GM23338 (cell line): ENCODE measurements at regions not wholly inside any gene's neighbourhood (a gene's known extent, or its start where the extent isn't known, plus 50 kb on each side); places are given as distances from the start of the nearest gene placed in this dataset.

ENCODE experiments used
- ATAC-seq: fragments of 200-7000 bp; cut with Tn5 transposase; 3 replicates; pipeline ENCODE4 v1.9.1; 2020
- DNase-seq: peaks from one replicate; pipeline ENCODE4 v3.0.0-alpha.2; 2015; ENCODE audit warnings: low spot score
- H2AFZ ChIP-seq: fragments of 200-600 bp; sonication (generic); 2 replicates; pipeline ENCODE4 v1.8.0; 2016; ENCODE audit warnings: antibody characterized with exemption, mild to moderate bottlenecking, moderate library complexity
- H3F3A ChIP-seq: fragments of 200-600 bp; sonication (generic); replicated peaks from 2 replicates; pipeline ENCODE4 v1.8.0; 2017; ENCODE audit warnings: antibody characterized with exemption, mixed run types, low read depth
- H3K27ac ChIP-seq: fragments of 200-600 bp; sonication (generic); 2 replicates; pipeline ENCODE4 v1.6.1; 2016; ENCODE audit warnings: low read depth
- H3K27me3 ChIP-seq: fragments of 200-600 bp; sonication (generic); 2 replicates; pipeline ENCODE4 v1.8.0; 2016; ENCODE audit warnings: mild to moderate bottlenecking, mixed run types, moderate library complexity; ENCODE audit not compliant: insufficient read depth
- H3K36me3 ChIP-seq: fragments of 200-600 bp; sonication (generic); 2 replicates; pipeline ENCODE4 v1.8.0; 2016; ENCODE audit warnings: mild to moderate bottlenecking; ENCODE audit not compliant: insufficient read depth
- H3K4me1 ChIP-seq: fragments of 200-600 bp; sonication (generic); 2 replicates; pipeline ENCODE4 v1.8.0; 2016; ENCODE audit warnings: mild to moderate bottlenecking, moderate library complexity; ENCODE audit not compliant: insufficient read depth
- H3K4me2 ChIP-seq: fragments of 200-600 bp; sonication (generic); 2 replicates; pipeline ENCODE4 v1.7.1; 2017; ENCODE audit warnings: mixed run types
- H3K4me3 ChIP-seq: fragments of 200-600 bp; sonication (generic); 2 replicates; pipeline ENCODE4 v1.6.1; 2016; ENCODE audit warnings: mixed run types
- H3K79me2 ChIP-seq: fragments of 200-600 bp; sonication (generic); replicated peaks from 2 replicates; pipeline ENCODE4 v1.8.0; 2017; ENCODE audit warnings: mild to moderate bottlenecking; ENCODE audit not compliant: insufficient read depth
- H3K9me2 ChIP-seq: fragments of 200-600 bp; sonication (generic); 2 replicates; pipeline ENCODE4 v1.8.0; 2017; ENCODE audit not compliant: insufficient read depth
- H4K20me1 ChIP-seq: fragments of 200-600 bp; sonication (generic); replicated peaks from 2 replicates; pipeline ENCODE4 v1.8.0; 2017; ENCODE audit warnings: mild to moderate bottlenecking; ENCODE audit not compliant: insufficient read depth
- H3K27ac Mint-ChIP-seq: 2 replicates; pipeline ENCODE4 v1.8.0; 2020; ENCODE audit warnings: inconsistent platforms, mild to moderate bottlenecking, moderate library complexity, mixed read lengths
- H3K27me3 Mint-ChIP-seq: 3 replicates; pipeline ENCODE4 v1.8.0; 2022; ENCODE audit warnings: low read depth, mild to moderate bottlenecking, moderate library complexity, mixed read lengths, inconsistent platforms; ENCODE audit not compliant: insufficient read depth, poor library complexity
- H3K36me3 Mint-ChIP-seq: 3 replicates; pipeline ENCODE4 v1.8.0; 2021; ENCODE audit warnings: low read depth, mild to moderate bottlenecking, inconsistent platforms, moderate library complexity, mixed read lengths
- H3K4me1 Mint-ChIP-seq: 3 replicates; pipeline ENCODE4 v1.8.0; 2020; ENCODE audit warnings: mild to moderate bottlenecking, inconsistent platforms, mixed read lengths
- H3K4me3 Mint-ChIP-seq: 3 replicates; pipeline ENCODE4 v1.8.0; 2021; ENCODE audit warnings: moderate library complexity, mild to moderate bottlenecking, inconsistent platforms, mixed read lengths
- H3K9me3 Mint-ChIP-seq: 3 replicates; pipeline ENCODE4 v1.8.0; 2020; ENCODE audit warnings: moderate library complexity, mild to moderate bottlenecking, inconsistent platforms, mixed read lengths
- CREB1 ChIP-seq: fragments of 250-450 bp; sonication (Bioruptor Pico); IDR thresholded peaks from 2 replicates; pipeline ENCODE4 v1.5.0; 2020; ENCODE audit warnings: low read depth, mild to moderate bottlenecking, moderate library complexity
- CTCF ChIP-seq, 2 experiments: fragments of 200-600 bp in 1 of 2; sonication (generic) in 1 of 2; conservative IDR thresholded peaks; 2 replicates each; pipeline versions ENCODE4 v1.5.1 to v1.6.1; 2016 to 2017; ENCODE audit warnings: antibody characterized with exemption in 2 of 2, low read depth in 2 of 2, mild to moderate bottlenecking in 2 of 2, moderate library complexity in 1 of 2
- ETS1 ChIP-seq: IDR thresholded peaks from 2 replicates; pipeline ENCODE4 v1.6.1; 2016; ENCODE audit warnings: antibody characterized with exemption
- EZH2phosphoT487 ChIP-seq: fragments of 200-600 bp; sonication (generic); IDR thresholded peaks from one replicate; pipeline ENCODE4 v1.8.1; 2018; ENCODE audit warnings: antibody characterized with exemption; ENCODE audit not compliant: unreplicated experiment
- NANOG ChIP-seq: IDR thresholded peaks from 2 replicates; pipeline ENCODE4 v1.6.1; 2016; ENCODE audit warnings: antibody characterized with exemption, borderline replicate concordance
- POLR2AphosphoS5 ChIP-seq: IDR thresholded peaks from 2 replicates; pipeline ENCODE4 v1.6.1; 2016; ENCODE audit warnings: antibody characterized with exemption, low read depth
- REST ChIP-seq: IDR thresholded peaks from one replicate; pipeline ENCODE4 v1.6.1; 2018; ENCODE audit warnings: antibody characterized with exemption; ENCODE audit not compliant: unreplicated experiment
- STAT1 ChIP-seq: IDR thresholded peaks from one replicate; pipeline ENCODE4 v1.6.1; 2016; ENCODE audit warnings: antibody characterized with exemption; ENCODE audit not compliant: unreplicated experiment
- ZNF114 ChIP-seq: fragments of 250-450 bp; sonication (Bioruptor Pico); IDR thresholded peaks from 2 replicates; pipeline ENCODE4 v1.5.0; 2020; ENCODE audit warnings: mild to moderate bottlenecking, moderate library complexity
- ZNF331 ChIP-seq: fragments of 250-450 bp; sonication (Bioruptor Pico); IDR thresholded peaks from 2 replicates; pipeline ENCODE4 v1.5.0; 2020; ENCODE audit warnings: low read depth, mild to moderate bottlenecking, moderate library complexity
- ZNF462 ChIP-seq: fragments of 250-450 bp; sonication (Bioruptor Pico); IDR thresholded peaks from 2 replicates; pipeline ENCODE4 v1.5.0; 2020; ENCODE audit warnings: mild to moderate bottlenecking, moderate library complexity

- Mint-ChIP-seq H3K36me3 (no peaks in the 10 kb centered on the region), H3K27me3 (no peaks in the 10 kb centered on the region), H3K4me3 (no peak overlapping the region), H3K27ac (no peak overlapping the region), H3K9me3 (no peaks in the 10 kb centered on the region), H3K4me1 (no peaks in the 10 kb centered on the region)
- H3K4me1 ChIP-seq = no peaks in the 10 kb centered on the region
- no peaks in the 10 kb centered on the region for H3K36me3 ChIP-seq
- H3K4me3 ChIP-seq = no peak overlapping the region
- no peaks in the 10 kb centered on the region for H3K79me2 ChIP-seq
- H3K27me3 ChIP-seq = no peaks in the 10 kb centered on the region
- no peaks in the 10 kb centered on the region for H3F3A ChIP-seq
- no peak for TF ChIP-seq ZNF114 (CRISPR knock-in tag)
- TF ChIP-seq POLR2AphosphoS5 = no peak
- TF ChIP-seq ETS1 = no peak
- TF ChIP-seq ZNF331 = no peak
- no peak for TF ChIP-seq CREB1
- no peak for TF ChIP-seq ZNF462 (CRISPR knock-in tag)
- TF ChIP-seq EZH2phosphoT487 = no peak
- TF ChIP-seq CTCF (conservative IDR thresholded peaks at IDR 0.05; ENCODE audit: low read depth in 2 of 2) = no peak
- no peak for TF ChIP-seq STAT1
- no peak for TF ChIP-seq NANOG
- no peak for TF ChIP-seq REST
- no peak for DNase-seq
- no peak overlapping the region for H3K27ac ChIP-seq
- H3K4me2 ChIP-seq = no peak overlapping the region
- no peak overlapping the region for H2AFZ ChIP-seq
- ATAC-seq = no peak
- H3K9me2 ChIP-seq = no peaks in the 10 kb centered on the region
- no peaks in the 10 kb centered on the region for H4K20me1 ChIP-seq
Observed at GRCh38 chr3:190747571-190747970, 114.9 kb downstream of the GMNC start.
